Vagina (tissue), 2 donors: ENCODE measurements at regions not wholly inside any gene's neighbourhood (a gene's known extent, or its start where the extent isn't known, plus 50 kb on each side); places are given as distances from the start of the nearest gene placed in this dataset.

Source experiments
- DNase-seq, 2 donors: peaks; one replicate each; pipeline ENCODE4 v3.0.0-alpha.2; 2017; ENCODE audit errors: extremely low spot score in 2 of 2
- H3K27ac ChIP-seq: fragments of 200-600 bp; sonication (generic); one replicate; pipeline ENCODE4 v1.5.1; 2019
- H3K27me3 ChIP-seq: fragments of 200-600 bp; sonication (generic); one replicate; pipeline ENCODE4 v1.5.1; 2019
- H3K36me3 ChIP-seq, 2 donors: fragments of 200-600 bp; sonication (generic); one replicate each; pipeline ENCODE4 v1.5.1; 2017 to 2019
- H3K4me1 ChIP-seq: fragments of 200-600 bp; sonication (generic); one replicate; pipeline ENCODE4 v1.5.1; 2019
- H3K4me3 ChIP-seq, 2 donors: fragments of 200-600 bp; sonication (generic); 1 replicate in 1 of 2; 2 replicates in 1 of 2; pipeline ENCODE4 v1.5.1; 2016 to 2019
- H3K9me3 ChIP-seq: fragments of 200-600 bp; sonication (generic); one replicate; pipeline ENCODE4 v1.5.1; 2019
- POLR2A ChIP-seq, 2 donors: fragments of 450-650 bp; IDR thresholded peaks; one replicate each; pipeline ENCODE4 v1.6.1; 2017; ENCODE audit warnings: antibody characterized with exemption in 2 of 2, mild to moderate bottlenecking in 2 of 2, moderate library complexity in 2 of 2
- POLR2AphosphoS5 ChIP-seq, 2 donors: sonication (generic); formaldehyde crosslinking; IDR thresholded peaks; one replicate each; pipeline ENCODE4 v1.9.0; 2017; ENCODE audit warnings: antibody characterized with exemption in 2 of 2, mild to moderate bottlenecking in 2 of 2, low read depth in 1 of 2; ENCODE audit not compliant: insufficient read depth in 1 of 2
- intact Hi-C: fragments of 100-400 bp; cut with DNase I; formaldehyde crosslinking; loops from one replicate; pipeline ENCODE4 v1.15.1; 2023
- TF ChIP-seq, protein P1 (sequence below), 3 experiments: fragments of 450-650 bp in 2 of 3; fragments of 200-600 bp in 1 of 3; sonication (generic) in 1 of 3; IDR thresholded peaks; one replicate each; pipeline ENCODE4 v1.5.1; 2017 to 2019; ENCODE audit warnings: antibody characterized with exemption in 3 of 3, mild to moderate bottlenecking in 2 of 3, moderate library complexity in 2 of 3

DNA sequence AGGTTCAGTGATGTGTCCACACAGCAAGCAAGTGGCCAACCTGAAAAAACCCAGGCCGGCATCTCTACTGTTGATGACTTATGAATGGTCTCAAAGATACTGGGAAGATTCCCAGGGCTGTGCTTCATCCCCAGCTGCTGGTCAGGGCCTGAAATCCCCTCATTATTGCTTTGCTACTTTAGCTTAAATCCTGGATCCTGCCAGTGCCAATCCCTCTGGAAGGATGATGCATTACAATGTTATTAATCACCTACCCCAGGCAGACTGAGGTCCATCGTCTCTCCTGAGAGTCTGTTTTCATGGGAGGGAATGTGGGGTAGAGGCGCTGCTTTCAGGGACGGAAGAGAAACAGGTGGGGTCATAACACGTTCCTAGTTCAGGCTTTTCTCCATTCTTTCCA lies 371.6 kb downstream of the RPS24 start:
- H3K9me3 ChIP-seq, result no peaks in the 10 kb centered on the region
- no peak overlapping the region for H3K27ac ChIP-seq
- H3K4me1 ChIP-seq, result peaks cover 26% of the 10 kb centered on the region
- H3K36me3 ChIP-seq, result no peaks in the 10 kb centered on the region
- DNase-seq, result no peak
- TF ChIP-seq, protein P1, sequence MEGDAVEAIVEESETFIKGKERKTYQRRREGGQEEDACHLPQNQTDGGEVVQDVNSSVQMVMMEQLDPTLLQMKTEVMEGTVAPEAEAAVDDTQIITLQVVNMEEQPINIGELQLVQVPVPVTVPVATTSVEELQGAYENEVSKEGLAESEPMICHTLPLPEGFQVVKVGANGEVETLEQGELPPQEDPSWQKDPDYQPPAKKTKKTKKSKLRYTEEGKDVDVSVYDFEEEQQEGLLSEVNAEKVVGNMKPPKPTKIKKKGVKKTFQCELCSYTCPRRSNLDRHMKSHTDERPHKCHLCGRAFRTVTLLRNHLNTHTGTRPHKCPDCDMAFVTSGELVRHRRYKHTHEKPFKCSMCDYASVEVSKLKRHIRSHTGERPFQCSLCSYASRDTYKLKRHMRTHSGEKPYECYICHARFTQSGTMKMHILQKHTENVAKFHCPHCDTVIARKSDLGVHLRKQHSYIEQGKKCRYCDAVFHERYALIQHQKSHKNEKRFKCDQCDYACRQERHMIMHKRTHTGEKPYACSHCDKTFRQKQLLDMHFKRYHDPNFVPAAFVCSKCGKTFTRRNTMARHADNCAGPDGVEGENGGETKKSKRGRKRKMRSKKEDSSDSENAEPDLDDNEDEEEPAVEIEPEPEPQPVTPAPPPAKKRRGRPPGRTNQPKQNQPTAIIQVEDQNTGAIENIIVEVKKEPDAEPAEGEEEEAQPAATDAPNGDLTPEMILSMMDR (IDR thresholded peaks at IDR 0.05), result no peak
- no peak for TF ChIP-seq POLR2A (IDR thresholded peaks at IDR 0.05)
- TF ChIP-seq POLR2AphosphoS5 (IDR thresholded peaks at IDR 0.05; ENCODE audit: insufficient read depth in 1 of 2, low read depth in 1 of 2), result no peak
- intact Hi-C loops, result no loop called here
- H3K4me3 ChIP-seq, result no peak overlapping the region
- H3K27me3 ChIP-seq, result no peaks in the 10 kb centered on the region

DNA sequence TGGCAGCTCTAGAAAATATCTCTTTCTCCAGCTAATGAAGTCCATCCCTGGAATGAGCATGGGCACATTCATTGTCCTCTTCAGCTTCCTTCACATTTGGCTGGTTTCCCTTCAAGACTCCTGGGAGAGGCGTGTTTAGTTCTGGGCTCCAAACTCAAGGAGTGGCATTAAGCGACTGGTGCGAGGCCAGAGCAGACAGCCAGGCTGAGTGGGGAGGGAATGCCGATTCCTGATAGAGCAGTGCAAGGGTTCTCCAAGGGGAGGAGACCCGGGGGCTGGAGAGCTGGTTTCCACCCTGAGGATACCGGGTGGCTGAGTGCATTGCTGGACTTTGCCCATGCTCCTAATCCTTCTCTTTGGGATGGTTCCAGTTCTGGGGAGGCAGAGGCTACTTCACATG lies 372.1 kb downstream of the RPS24 start:
- TF ChIP-seq, protein P1 (IDR thresholded peaks at IDR 0.05), result no peak
- TF ChIP-seq POLR2AphosphoS5 (IDR thresholded peaks at IDR 0.05; ENCODE audit: insufficient read depth in 1 of 2, low read depth in 1 of 2) (no peak), POLR2A (IDR thresholded peaks at IDR 0.05) (no peak)
- no peak for DNase-seq
- Histone ChIP-seq H3K4me3 (no peak overlapping the region), H3K27ac (no peak overlapping the region), H3K36me3 (no peaks in the 10 kb centered on the region), H3K4me1 (peaks cover 26% of the 10 kb centered on the region), H3K27me3 (no peaks in the 10 kb centered on the region), H3K9me3 (no peaks in the 10 kb centered on the region)
- intact Hi-C loops, result no loop called here

DNA sequence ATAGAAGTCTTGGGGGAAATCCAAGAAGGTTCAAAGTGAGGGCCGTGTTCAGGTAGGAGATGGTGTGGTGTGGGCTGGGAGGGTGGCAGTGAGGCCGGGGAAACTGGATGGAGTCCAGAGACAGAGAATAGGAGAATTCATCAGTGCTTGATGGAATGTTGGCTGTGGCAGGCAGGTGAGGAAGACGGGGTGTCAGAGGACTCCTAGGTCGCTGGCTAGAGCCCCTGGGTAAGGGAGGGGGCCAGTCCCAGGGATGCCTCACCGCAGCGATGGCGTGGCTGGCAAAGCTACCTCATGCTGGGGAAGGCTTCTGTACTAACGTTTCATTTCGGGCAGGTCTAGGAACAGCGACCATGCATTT lies 373.0 kb downstream of the RPS24 start:
- peak overlapping the region; percentile 70 for H3K27ac ChIP-seq
- no peaks in the 10 kb centered on the region for H3K36me3 ChIP-seq
- TF ChIP-seq POLR2AphosphoS5 (IDR thresholded peaks at IDR 0.05; ENCODE audit: insufficient read depth in 1 of 2, low read depth in 1 of 2) (no peak), POLR2A (IDR thresholded peaks at IDR 0.05) (no peak)
- TF ChIP-seq, protein P1 (IDR thresholded peaks at IDR 0.05), result no peak
- no peaks in the 10 kb centered on the region for H3K27me3 ChIP-seq
- peaks cover 26% of the 10 kb centered on the region for H3K4me1 ChIP-seq
- peak overlapping the region; percentile 28 to 46 for H3K4me3 ChIP-seq
- no peak for DNase-seq
- intact Hi-C loops, result no loop called here
- no peaks in the 10 kb centered on the region for H3K9me3 ChIP-seq

DNA sequence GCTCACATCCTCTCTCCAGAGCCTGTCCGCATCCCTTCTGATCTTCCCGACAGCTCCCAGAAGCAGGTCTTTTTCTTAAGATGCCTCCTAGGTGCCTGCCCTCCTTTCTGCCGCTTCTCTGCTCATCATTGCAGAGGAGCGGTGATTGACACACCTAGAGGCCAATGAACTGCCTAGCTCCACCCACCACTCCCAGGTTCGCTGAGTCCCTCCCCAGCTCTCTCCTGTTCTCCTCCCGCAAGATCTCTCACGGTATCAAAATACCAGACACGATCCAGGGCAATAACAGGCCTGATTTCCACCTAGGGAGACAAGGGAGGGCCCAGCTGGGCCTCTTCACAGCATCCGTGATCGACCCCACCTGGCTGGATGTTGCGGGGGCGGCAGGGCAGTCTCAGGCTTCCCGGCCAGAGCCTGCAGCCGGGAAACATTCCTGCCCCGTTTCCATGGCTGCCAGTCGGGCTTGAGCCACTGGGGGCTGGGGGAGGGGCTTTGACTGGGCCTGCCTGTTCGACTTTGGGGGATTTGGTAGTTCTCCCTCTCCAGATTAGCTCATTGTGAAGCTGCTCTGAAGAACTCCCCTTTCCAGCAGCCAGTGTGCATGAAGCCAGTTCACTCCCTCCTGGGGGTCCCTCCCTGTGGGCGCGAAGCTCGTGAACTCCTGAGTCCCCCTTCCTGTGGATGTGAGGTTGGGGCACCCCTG lies 373.5 kb downstream of the RPS24 start:
- no peak for DNase-seq
- H3K27me3 ChIP-seq, result no peaks in the 10 kb centered on the region
- no peaks in the 10 kb centered on the region for H3K9me3 ChIP-seq
- intact Hi-C loops, result no loop called here
- TF ChIP-seq POLR2AphosphoS5 (IDR thresholded peaks at IDR 0.05; ENCODE audit: insufficient read depth in 1 of 2, low read depth in 1 of 2), result peak; percentile 33 to 55
- TF ChIP-seq POLR2A (IDR thresholded peaks at IDR 0.05), result no peak
- H3K36me3 ChIP-seq, result no peaks in the 10 kb centered on the region
- H3K4me1 ChIP-seq, result peaks cover 26% of the 10 kb centered on the region
- peak overlapping the region; percentile 28 to 46 for H3K4me3 ChIP-seq
- peak overlapping the region; percentile 70 for H3K27ac ChIP-seq

DNA sequence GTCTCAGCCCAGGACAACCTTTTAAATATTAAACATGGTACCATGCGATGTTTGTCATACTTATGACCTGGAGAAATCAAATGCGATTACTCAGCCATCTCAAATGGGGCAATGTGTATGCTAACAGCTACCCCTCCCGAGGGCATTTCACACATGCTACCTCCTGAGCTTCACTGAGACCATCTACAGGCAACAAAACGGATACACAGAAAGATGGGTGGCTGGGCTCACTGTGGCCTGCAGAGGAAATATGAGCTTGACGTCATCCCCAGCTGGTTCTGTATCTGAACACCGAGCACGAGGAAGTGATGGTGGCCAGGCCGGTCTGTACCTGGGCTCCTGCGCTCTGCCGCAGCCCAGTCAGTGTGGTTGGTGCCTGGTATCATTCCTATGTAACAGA lies 374.3 kb downstream of the RPS24 start:
- Histone ChIP-seq H3K36me3 (no peaks in the 10 kb centered on the region), H3K27ac (no peak overlapping the region), H3K27me3 (no peaks in the 10 kb centered on the region), H3K9me3 (no peaks in the 10 kb centered on the region), H3K4me1 (peaks cover 26% of the 10 kb centered on the region), H3K4me3 (no peak overlapping the region)
- TF ChIP-seq POLR2A (IDR thresholded peaks at IDR 0.05) (no peak), POLR2AphosphoS5 (IDR thresholded peaks at IDR 0.05; ENCODE audit: insufficient read depth in 1 of 2, low read depth in 1 of 2) (no peak)
- TF ChIP-seq, protein P1 (IDR thresholded peaks at IDR 0.05), result no peak
- DNase-seq, result no peak
- intact Hi-C loops, result no loop called here
